ENCODE measurements at regions not wholly inside any gene's neighbourhood (a gene's known extent, or its start where the extent isn't known, plus 50 kb on each side); places are given as distances from the start of the nearest gene placed in this dataset.

DNA sequence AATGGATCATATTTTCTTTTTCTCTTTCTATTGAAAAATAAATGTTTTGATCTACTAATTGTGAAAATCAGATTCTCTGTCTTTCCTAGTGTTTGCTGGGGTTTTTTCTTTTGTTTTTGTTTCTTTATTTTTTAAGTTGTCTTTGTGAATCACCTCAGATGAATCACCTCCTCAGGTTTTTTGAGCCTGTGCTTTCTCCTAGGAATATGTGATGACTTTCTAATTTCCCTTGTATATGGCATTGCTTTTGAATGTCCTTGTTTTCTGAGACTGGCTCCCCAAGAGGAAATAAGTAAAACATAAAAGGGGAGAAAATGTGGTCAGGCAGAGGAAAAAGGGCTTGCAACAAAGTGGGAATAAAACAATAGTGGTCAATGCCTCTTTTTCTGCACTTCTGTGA, 750.0 kb downstream of the ZPLD1 start:
- no peak overlapping the region for H3K4me3 Mint-ChIP-seq (ENCODE audit: unreplicated experiment)
- peaks cover 12% of the 10 kb centered on the region for H3K9me3 Mint-ChIP-seq (ENCODE audit: low read depth)
- no peaks in the 10 kb centered on the region for H3K27me3 Mint-ChIP-seq (ENCODE audit: low read depth)
- no peaks in the 10 kb centered on the region for H3K4me1 Mint-ChIP-seq (ENCODE audit: low read depth)
- no peak for TF ChIP-seq CTCF (IDR thresholded peaks at IDR 0.05)
- no peak for DNase-seq (ENCODE audit: low spot score)
- no peak overlapping the region for H3K27ac Mint-ChIP-seq (ENCODE audit: unreplicated experiment)
- no peaks in the 10 kb centered on the region for H3K36me3 Mint-ChIP-seq (ENCODE audit: low read depth)

DNA sequence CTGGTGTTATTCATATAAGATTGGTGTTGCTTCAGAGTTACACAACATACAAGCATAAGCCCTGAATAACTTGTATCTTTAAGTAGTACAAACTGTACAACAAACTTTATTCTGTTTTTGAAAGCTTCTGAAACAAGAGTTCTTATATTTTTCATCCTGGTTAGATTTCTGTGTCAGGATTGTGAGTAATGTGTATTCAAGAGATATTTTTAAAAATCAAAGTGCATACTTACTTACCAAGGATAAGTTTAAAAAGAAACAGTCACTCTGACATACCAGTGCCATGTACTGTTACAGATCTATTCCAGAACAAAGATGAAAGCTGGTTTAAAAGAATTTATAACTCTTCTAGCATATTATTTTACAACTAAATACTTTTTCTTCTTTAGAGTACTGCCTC, 755.1 kb downstream of the ZPLD1 start:
- H3K27me3 Mint-ChIP-seq (ENCODE audit: low read depth): no peaks in the 10 kb centered on the region
- peaks cover 6% of the 10 kb centered on the region for H3K9me3 Mint-ChIP-seq (ENCODE audit: low read depth)
- no peaks in the 10 kb centered on the region for H3K36me3 Mint-ChIP-seq (ENCODE audit: low read depth)
- no peak for DNase-seq (ENCODE audit: low spot score)
- no peak overlapping the region for H3K4me3 Mint-ChIP-seq (ENCODE audit: unreplicated experiment)
- H3K4me1 Mint-ChIP-seq (ENCODE audit: low read depth): no peaks in the 10 kb centered on the region
- no peak for TF ChIP-seq CTCF (IDR thresholded peaks at IDR 0.05)
- no peak overlapping the region for H3K27ac Mint-ChIP-seq (ENCODE audit: unreplicated experiment)

- H3K27ac Mint-ChIP-seq (ENCODE audit: unreplicated experiment): no peak overlapping the region
Observed at GRCh38 chr3:103195216-103195615, 760.4 kb downstream of the ZPLD1 start.

DNA sequence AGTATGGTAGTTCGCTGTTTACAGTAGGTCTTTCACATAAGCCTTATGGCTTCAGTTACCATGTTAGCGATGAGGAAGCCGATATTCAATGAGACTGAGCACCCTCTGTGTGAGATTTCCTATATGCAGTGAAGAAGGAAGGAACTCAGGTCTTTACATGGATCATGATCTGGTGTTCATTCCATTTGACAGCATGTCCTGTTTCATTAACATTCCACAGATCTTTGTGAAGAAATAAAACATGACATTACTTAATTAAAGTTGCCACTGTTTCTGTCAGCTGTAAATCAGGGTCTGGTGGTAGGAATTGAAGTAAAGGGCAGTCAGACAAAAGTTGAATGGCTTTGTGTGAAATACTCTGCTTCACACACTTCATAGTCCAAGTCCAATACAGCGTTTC, 768.6 kb downstream of the ZPLD1 start:
- no peak for TF ChIP-seq CTCF (IDR thresholded peaks at IDR 0.05)
- no peaks in the 10 kb centered on the region for H3K4me1 Mint-ChIP-seq (ENCODE audit: low read depth)
- H3K36me3 Mint-ChIP-seq (ENCODE audit: low read depth): no peaks in the 10 kb centered on the region
- H3K27me3 Mint-ChIP-seq (ENCODE audit: low read depth): peaks cover 8% of the 10 kb centered on the region
- no peaks in the 10 kb centered on the region for H3K9me3 Mint-ChIP-seq (ENCODE audit: low read depth)
- H3K4me3 Mint-ChIP-seq (ENCODE audit: unreplicated experiment): no peak overlapping the region
- no peak overlapping the region for H3K27ac Mint-ChIP-seq (ENCODE audit: unreplicated experiment)
- DNase-seq (ENCODE audit: low spot score): no peak

More at GRCh38 chr3:103195216-103195615, 760.4 kb downstream of the ZPLD1 start:
- no peak for DNase-seq (ENCODE audit: low spot score)
- Mint-ChIP-seq H3K4me3 (ENCODE audit: unreplicated experiment) (no peak overlapping the region), H3K9me3 (ENCODE audit: low read depth) (peaks cover 3% of the 10 kb centered on the region), H3K36me3 (ENCODE audit: low read depth) (no peaks in the 10 kb centered on the region), H3K4me1 (ENCODE audit: low read depth) (no peaks in the 10 kb centered on the region), H3K27me3 (ENCODE audit: low read depth) (peaks cover 2% of the 10 kb centered on the region)
- no peak for TF ChIP-seq CTCF (IDR thresholded peaks at IDR 0.05)

GRCh38 chr3:103210583-103210982, 775.8 kb downstream of the ZPLD1 start:
- TF ChIP-seq CTCF (IDR thresholded peaks at IDR 0.05): no peak
- Mint-ChIP-seq H3K4me3 (ENCODE audit: unreplicated experiment) (no peak overlapping the region), H3K27ac (ENCODE audit: unreplicated experiment) (no peak overlapping the region), H3K36me3 (ENCODE audit: low read depth) (no peaks in the 10 kb centered on the region), H3K9me3 (ENCODE audit: low read depth) (no peaks in the 10 kb centered on the region), H3K4me1 (ENCODE audit: low read depth) (no peaks in the 10 kb centered on the region), H3K27me3 (ENCODE audit: low read depth) (no peaks in the 10 kb centered on the region)
- no peak for DNase-seq (ENCODE audit: low spot score)
